KBM-7 (cell line): ENCODE measurements at regions not wholly inside any gene's neighbourhood (a gene's known extent, or its start where the extent isn't known, plus 50 kb on each side); places are given as distances from the start of the nearest gene placed in this dataset.

ENCODE experiments used
- DNase-seq: peaks from one replicate; pipeline ENCODE4 v3.0.0-alpha.2; 2015
- in situ Hi-C: fragments of 300-500 bp; cut with MboI; formaldehyde crosslinking; loops from 2 replicates; pipeline ENCODE4 v1.14.3; 2020; ENCODE audit warnings: low sequenced_read_pairs, low pct_unique_long_range_greater_than_20kb, mixed read lengths

DNA sequence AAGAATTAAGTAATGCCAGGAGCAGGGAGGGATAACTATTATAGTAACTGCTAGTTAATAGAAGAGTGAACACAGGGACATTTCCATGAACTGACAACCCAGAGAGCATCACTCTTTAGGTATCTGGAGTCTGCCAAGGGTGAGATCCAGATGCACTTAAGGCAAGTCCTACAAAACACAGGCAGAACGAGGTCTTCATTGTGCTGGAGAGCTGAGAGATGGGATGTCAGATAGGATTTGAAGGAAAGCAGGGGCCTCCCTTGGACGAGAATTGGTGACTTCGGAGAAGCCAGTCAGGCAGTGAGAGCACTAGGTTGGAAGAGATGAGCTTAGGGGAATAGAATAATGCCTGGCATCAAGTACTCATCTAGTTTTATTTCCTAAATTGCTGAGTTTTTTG, 684.5 kb downstream of the GATA3 start:
- no peak for DNase-seq
- in situ Hi-C loops, result no loop called here

DNA sequence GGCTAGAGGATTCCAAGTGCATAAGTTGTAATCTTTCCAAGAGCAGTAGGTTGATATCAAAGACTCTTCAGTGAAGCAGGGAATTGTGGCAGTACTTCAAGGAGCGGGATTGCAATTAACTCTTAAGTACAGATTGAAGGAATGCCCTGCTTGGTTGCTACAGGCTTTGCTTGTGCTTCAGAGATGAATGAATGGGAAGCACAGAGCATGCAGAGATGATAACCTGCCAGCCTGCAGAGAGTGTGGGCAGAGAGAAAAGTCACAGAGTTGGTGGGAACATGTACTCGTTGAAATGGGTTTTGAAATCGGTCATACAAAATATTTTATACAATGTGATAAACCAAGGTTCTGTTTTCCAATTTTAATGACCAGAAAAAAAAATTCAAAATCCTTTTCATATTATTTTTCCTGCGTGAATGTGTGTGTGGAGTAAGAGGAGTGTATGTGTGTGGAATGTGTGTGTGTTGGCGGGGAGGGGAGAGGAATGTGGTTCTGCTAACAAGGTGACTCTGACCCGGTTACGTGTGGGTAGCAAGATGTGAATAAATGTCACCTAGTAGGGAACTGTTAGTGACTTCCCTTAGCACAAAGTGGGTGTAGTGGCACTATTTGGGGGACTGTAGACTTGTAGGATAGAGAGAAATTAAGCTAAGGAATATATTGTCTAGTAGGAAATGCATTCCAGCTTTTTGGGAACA, 697.8 kb downstream of the GATA3 start:
- in situ Hi-C loops, result no loop called here
- DNase-seq, result no peak

DNA sequence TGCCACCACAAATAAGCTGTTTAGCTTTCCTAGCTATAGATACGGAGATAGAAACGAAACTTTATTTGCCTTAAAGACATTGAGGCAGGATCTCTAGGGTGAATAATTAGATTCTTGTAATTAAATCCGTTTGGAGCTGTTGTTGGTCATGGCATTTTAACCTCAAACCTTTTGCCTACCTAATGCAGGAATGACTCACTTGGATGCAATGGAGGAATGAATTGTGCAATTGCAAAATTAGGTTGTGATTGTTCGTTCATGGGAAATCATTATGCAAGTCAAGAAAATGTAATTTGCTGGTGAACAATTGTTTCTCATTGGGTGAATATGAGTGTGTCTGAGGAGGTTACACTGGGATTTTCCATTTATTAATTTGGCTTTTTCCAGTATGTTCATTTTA, 703.5 kb downstream of the GATA3 start:
- in situ Hi-C loops, result no loop called here
- DNase-seq, result no peak

DNA sequence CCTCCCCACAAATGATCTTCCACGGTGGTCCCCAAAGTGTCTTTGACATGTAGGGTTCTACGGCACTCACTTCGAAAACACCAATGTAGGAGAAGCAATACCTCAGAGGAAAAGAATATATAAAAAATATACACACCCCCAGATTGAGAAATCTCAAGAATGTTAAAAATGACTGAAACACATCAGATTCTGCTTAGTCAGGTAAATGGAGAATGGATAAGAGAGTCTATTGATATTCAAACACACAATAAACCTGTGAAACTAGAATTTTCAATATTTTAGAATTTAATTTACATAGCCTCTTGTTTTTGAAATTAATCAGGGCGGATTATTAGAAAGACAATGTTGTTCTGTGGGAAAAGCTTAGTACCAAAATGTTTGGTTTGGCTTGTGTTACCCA, 712.4 kb downstream of the GATA3 start:
- DNase-seq, result no peak
- in situ Hi-C loops, result no loop called here

DNA sequence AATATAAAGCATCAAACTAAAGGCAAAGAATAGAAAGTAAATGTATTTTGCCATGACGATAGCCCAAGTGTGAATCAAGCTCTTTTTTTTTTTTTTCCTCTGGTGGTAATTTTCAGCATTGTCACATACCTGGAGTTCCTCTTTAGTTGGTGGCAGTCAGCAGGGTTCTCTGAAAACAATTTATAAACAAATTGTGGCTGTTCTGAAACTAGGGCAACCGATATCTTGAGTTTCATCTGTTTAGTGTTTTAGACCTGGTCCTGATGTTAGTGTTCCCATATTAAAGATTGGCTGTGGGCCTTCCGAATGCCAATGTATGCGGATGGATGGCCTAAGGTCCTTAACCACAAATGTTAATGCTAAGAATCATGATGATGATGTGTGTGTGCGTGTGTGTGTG, 713.1 kb downstream of the GATA3 start:
- no peak for DNase-seq
- in situ Hi-C loops, result no loop called here

DNA sequence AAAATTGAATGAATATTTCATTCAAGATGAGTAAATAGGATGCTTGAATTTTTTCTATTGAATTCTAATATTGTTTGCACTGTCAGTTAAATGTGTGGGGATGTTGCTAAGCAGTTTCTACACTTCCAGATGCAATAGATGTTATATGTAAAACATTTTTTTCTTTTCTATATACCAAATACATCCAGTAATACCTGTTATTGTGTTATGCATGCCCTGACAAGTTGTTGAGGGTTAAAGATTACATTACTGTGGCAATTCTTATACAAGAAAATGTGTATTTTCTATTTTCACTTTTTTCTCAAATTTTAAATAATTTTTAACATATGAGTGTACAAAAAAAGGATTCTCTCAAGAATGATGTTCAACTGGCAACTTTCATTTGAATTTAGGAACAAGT, 713.9 kb downstream of the GATA3 start:
- in situ Hi-C loops, result no loop called here
- no peak for DNase-seq

DNA sequence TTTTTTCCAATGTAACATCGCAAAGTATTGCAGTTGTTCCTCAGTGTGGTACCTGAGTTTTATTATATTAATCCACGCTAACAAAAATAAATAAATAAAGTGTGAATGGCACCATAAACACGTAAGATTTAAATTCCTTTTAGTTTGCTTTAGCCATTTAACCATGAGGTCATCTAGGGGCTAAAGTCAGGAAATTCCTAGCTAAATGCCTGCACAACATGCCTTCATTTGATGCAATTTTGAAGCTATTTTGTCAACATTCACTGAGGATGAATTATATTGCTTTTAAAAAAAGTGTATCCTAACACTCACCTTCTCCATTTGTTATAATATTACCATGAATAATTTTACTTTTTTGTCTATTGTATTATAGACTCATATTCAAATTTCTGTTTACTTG, 714.4 kb downstream of the GATA3 start:
- in situ Hi-C loops, result no loop called here
- DNase-seq, result no peak

DNA sequence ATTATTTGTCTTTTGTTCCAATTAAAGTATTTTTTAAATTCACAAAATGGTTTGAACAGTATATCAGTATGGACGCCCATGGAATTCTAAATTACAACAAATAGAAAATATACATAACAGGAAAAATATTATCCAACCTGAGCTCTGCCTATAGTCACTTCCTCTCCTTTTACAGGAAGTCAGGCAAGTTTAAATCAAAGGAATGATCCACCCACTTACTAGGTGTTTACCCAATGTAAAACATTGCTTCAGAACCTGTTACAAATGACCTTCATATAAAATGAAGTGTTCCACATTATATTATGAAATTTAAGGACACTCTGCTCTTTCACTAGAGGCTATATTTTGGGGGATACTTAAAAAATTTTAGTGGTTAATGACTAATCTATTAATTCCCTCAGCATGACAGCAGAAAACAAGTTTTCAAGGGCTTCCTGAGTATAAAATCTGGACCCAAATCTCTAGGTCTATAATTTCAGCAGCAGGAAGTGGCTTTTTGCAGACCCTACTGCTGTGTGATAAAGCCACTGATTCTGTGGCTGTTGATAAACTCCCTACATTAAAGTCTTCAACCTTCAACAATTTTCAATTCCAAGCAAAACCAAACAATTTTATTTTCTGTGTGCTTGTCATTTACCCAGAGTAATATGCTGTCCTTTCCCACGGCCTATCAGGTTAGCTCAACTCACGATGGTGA, 722.6 kb downstream of the GATA3 start:
- in situ Hi-C loops, result no loop called here
- no peak for DNase-seq

DNA sequence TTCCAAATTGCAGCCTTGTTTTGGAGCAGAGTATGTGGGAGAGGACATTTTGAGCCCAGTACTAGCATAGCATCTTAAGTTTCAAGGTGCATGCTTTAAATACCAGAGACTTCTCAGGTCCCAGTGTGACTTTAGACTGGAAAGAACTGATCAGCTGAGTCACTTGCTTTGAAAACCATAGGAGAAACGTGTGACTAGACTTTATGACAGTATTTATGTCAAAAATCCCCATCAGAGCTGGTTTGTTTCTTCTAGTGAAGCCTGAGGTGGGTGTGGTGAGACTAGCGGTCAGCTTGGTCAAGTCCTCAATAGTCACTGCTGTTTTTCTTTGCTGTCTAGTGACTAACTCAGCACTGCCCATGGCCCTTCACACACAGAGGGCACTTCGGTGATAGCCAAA, 724.2 kb downstream of the GATA3 start:
- DNase-seq, result no peak
- in situ Hi-C loops, result no loop called here

DNA sequence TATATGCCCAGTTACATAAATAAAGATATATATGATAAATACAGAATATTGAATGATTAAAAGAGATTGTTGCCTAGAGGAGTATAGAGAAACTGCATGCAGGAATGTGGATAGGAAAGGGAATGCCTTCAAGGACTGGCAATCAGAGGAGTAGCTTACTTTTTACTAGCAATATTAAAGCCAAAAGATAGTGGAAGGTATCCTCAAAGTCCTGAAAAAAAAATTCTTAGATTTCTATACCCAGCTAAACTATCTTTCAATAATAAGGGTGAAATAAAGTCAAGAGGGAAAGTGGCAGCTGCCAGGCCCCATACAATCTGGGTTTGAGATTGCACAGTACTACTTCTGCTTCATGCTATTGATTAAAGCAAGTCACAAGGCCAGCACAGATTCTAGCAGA, 733.2 kb downstream of the GATA3 start:
- DNase-seq, result no peak
- in situ Hi-C loops, result no loop called here

DNA sequence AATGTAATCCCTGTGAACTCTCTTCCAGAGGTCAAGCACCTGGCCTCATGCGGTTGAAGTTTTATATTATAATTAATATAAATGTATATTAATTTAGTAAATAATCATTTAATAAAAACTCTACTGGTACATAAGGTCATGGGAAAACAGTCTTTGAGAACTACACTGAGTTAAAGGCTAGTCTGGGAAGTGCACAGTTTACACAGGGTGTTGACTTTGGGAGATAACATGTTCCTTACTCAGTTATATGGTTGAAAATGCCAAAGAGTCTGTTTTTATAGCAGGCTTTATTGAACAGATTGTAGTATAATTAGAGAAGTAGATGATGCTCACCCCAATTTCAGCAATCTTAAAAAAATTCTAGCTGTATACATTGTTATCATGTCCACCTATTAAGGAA, 735.9 kb downstream of the GATA3 start:
- DNase-seq, result no peak
- in situ Hi-C loops, result no loop called here

DNA sequence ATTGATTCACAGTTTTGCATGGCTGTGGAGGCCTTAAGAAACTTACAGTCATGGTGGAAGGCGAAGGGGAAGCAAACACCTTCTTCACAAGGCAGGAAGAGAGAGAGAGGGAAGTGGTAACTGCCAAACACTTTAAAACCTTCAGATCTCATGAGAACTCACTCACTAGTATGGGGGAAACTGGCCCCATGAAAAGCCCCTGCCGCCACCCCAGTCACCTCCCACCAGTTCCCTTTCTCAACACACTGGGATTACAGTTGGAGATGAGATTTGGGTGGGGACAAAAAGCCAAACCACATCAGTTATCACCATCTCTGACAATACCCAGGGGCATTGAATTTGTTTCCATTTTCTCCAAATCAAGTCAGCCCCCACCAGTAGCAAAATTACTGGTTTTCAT, 740.4 kb downstream of the GATA3 start:
- no peak for DNase-seq
- in situ Hi-C loops, result no loop called here

DNA sequence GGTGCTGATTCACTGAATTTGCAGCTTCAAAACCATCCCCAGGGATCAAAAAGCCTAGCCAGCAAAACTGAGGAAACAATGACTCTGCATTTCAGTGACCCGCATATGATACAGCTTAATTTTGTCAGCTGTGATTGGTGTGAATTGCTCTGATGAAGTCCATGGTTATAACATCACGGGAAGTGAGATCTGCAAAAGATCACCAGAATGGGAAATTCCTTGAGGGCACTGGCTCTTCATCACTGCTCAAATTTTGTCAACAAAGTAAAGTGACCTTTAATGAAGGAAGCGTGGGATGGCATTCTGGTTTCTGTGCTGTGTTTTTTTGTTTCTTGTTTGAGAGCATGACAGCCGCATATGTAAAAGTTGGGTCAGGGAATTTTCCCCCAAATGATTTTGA, 745.9 kb downstream of the GATA3 start:
- in situ Hi-C loops, result no loop called here
- DNase-seq, result no peak

DNA sequence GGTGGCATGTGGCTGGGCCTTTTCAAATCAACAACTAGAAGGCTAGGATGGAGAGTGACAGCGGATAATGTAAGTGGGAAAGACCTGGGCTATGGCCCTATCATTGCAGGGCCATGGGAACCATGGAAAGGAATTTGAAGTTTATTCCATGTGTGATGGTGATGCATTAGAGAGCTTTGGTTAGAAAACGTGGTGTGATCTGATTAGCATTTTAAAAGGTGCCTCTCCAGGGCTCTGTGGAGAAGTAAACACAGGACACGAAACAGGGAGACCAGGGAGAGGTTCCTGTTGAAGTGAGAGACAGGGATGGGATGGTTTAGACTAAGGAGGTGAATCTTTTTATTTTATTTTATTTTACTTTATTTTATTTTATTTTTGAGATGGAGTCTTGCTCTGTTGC, 749.5 kb downstream of the GATA3 start:
- DNase-seq, result no peak
- in situ Hi-C loops, result no loop called here

DNA sequence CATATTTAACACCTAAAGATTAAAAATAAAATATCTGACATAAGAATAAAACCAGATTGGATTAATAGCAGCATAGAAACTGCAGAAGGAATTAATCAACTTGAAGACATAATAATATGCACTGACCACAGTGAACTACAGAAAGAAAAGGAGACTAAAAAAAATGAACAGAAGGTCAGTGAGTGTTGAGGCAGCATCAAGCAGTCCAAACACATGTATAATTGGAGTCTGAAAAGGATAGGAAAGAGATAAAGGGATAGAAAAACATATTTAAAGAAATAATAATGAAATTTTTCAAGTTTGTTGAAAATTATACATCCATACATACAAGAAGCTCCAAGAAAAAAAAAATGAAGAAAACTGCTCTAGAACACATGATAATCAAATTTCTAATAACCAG, 756.2 kb downstream of the GATA3 start:
- DNase-seq, result no peak
- in situ Hi-C loops, result no loop called here

DNA sequence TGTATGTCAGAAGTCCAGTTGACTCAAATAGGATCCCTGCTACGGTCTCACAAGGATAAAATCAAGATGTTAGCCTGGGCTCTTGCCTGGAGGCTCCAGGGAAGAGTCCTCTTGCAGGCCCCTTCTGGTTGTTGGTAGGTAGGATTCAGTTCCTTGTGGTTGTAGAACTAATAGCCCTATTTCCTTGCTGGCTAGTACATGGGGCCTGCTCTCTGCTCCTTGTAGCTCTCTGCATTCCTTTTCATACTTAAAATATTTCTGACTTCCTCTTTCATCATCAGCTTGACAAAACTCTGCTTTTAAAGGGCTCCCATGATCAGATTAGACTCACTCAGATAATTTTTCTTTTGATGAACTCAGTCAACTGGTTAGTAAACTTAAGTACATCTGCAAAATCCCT, 756.7 kb downstream of the GATA3 start:
- in situ Hi-C loops, result no loop called here

DNA sequence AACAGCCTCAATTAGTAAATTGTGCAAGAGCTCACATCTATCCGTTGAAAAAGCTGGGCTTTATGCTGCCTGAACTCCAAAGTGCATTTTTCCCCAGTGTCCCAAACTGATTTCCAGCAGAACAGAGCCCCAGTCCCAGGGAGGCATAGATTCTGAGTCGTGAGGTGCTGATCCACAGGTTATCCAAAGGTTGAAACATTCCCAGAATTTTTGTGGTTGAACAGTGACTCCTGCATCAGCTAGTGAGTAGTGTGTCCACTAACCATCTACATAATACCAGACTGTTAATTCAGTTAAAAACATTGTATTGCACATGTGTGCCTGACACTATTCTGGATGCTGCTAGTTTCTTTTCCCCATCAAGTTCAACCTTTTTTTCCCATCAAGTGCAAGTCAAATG, 761.5 kb downstream of the GATA3 start:
- in situ Hi-C loops, result no loop called here
- no peak for DNase-seq

More for the DNA sequence above, 756.7 kb downstream of the GATA3 start:
- no peak for DNase-seq

DNA sequence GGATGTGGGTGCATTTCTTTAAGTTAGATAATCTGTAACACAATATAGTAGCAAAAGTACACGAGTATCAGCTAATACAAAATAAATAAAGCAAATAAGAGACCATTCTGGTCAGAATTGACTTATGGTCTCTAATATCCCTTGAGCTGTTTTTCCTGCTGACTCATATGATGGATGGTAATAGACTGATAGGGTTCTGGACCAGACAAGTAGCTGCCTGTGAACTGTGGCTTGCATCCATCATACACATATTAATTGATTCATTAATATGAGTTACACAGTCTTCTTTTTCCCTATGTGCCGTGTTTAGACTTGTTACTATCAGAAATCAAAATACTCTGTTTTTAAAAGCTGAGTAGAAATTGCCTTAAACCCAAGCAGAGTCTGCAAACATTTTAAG, 762.8 kb downstream of the GATA3 start:
- no peak for DNase-seq
- in situ Hi-C loops, result no loop called here

DNA sequence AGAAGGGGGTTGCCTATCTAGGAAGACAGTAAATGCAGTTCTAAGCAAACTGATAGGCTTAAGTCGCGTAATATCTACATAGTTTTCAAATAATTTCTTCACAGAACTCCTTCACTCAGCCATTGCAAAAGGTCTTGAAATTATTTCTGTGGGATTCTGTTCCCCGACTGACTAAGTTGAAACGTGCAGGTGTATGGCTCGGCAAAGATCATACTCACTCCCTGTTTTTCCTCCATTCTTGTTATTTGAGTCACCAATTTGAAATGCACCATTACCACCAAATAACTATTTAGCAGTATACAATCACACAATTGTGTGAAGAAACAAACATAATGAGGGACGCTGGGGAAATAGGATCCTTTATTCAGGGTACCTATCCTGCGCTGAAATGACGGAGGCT, 771.1 kb downstream of the GATA3 start:
- no peak for DNase-seq
- in situ Hi-C loops, result no loop called here

DNA sequence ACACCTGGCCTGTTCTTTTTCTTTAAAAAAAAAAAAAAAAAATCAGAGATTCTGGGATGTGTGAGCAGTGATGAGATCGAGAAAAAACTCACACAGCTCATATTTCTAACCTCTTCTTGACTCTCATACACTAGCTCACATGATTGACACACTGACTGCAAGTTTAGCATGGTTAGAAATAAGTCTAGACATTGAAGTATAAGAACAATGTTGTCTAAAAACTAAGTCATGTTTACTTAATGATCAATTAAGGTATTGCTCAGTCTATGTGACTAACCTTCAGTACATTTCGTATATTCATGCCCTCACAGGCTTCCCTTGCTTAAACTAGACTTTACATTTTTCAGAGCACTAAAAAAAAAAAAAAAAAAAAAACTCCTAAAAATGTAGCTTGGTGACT, 775.1 kb downstream of the GATA3 start:
- DNase-seq, result no peak
- in situ Hi-C loops, result no loop called here

DNA sequence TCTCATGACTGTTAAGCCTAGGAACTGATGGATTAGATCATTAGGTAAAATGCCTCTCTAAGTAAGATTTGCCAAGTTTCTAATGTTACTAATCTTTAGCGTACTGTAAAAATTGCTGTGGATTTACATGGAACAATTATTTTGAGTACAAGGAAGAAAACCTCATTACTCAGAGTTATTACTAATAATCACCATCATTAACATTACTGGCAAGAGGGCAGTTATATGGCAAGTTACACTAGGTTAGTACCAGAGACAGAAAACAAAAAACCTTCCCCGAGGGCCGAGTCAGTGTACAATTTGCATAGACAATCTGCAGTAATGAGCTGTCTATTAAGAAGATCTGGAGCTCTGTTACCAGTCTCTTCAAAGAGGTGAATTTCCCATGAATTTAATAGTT, 775.6 kb downstream of the GATA3 start:
- in situ Hi-C loops, result no loop called here
- DNase-seq, result no peak
